Testis (tissue), 2 donors: ENCODE measurements at regions not wholly inside any gene's neighbourhood (a gene's known extent, or its start where the extent isn't known, plus 50 kb on each side); places are given as distances from the start of the nearest gene placed in this dataset.

ENCODE experiments used
- DNase-seq: peaks from one replicate; pipeline ENCODE4 v3.0.0-alpha.2; 2019
- H3K27ac ChIP-seq, 2 donors: fragments of 200-600 bp; sonication (generic); one replicate each; pipeline ENCODE4 v1.5.1; 2019
- H3K27me3 ChIP-seq: fragments of 200-600 bp; sonication (generic); one replicate; pipeline ENCODE4 v1.5.1; 2019
- H3K36me3 ChIP-seq: fragments of 200-600 bp; sonication (generic); one replicate; pipeline ENCODE4 v1.5.1; 2017; ENCODE audit warnings: low read depth; ENCODE audit errors: missing control alignments
- H3K4me1 ChIP-seq: fragments of 200-600 bp; sonication (generic); one replicate; pipeline ENCODE4 v1.5.1; 2019
- H3K4me3 ChIP-seq, 2 donors: fragments of 200-600 bp; sonication (generic); one replicate each; pipeline ENCODE4 v1.5.1; 2017 to 2019
- H3K9me3 ChIP-seq: fragments of 200-600 bp; sonication (generic); one replicate; pipeline ENCODE4 v1.5.1; 2017
- CTCF ChIP-seq, 3 experiments: fragments of 450-650 bp in 2 of 3; fragments of 200-600 bp in 1 of 3; sonication (generic) in 1 of 3; IDR thresholded peaks; one replicate each; pipeline ENCODE4 v1.5.1; 2016 to 2019; ENCODE audit warnings: antibody characterized with exemption in 3 of 3, mild to moderate bottlenecking in 2 of 3, moderate library complexity in 1 of 3
- POLR2A ChIP-seq: fragments of 450-650 bp; IDR thresholded peaks from one replicate; pipeline ENCODE4 v1.6.1; 2017; ENCODE audit warnings: antibody characterized with exemption, mild to moderate bottlenecking, moderate library complexity
- WGBS, 2 donors: methylation state at CpG; one replicate each; pipeline ENCODE4 v1.1.5; 2018; 5-methylcytosine and 5-hydroxymethylcytosine counted together
- intact Hi-C: fragments of 100-400 bp; cut with DNase I; formaldehyde crosslinking; loops from one replicate; pipeline ENCODE4 v1.15.1; 2023; ENCODE audit warnings: low total_unique reads

GRCh38 chr9:7613931-7614330 is 185.6 kb downstream of the DMAC1 start:
- Histone ChIP-seq H3K9me3 (no peaks in the 10 kb centered on the region), H3K27ac (no peak overlapping the region), H3K4me1 (no peaks in the 10 kb centered on the region), H3K27me3 (no peaks in the 10 kb centered on the region), H3K36me3 (no peaks in the 10 kb centered on the region), H3K4me3 (no peak overlapping the region)
- intact Hi-C loops: no loop called here
- TF ChIP-seq CTCF (IDR thresholded peaks at IDR 0.05) (no peak), POLR2A (no peak)
- WGBS, 2 donors: 84 to 88% methylated on average over 5 of the region's 5 CpGs
- no peak for DNase-seq

GRCh38 chr9:7608261-7608660 is 191.3 kb downstream of the DMAC1 start:
- WGBS, 2 donors: 94 to 100% methylated on average over 1 of the region's 1 CpG
- intact Hi-C loops: no loop called here

GRCh38 chr9:7607421-7607820 is 192.2 kb downstream of the DMAC1 start:
- Histone ChIP-seq H3K9me3 (no peaks in the 10 kb centered on the region), H3K36me3 (no peaks in the 10 kb centered on the region), H3K27ac (no peak overlapping the region), H3K4me1 (no peaks in the 10 kb centered on the region), H3K4me3 (no peak overlapping the region), H3K27me3 (no peaks in the 10 kb centered on the region)
- DNase-seq: no peak
- TF ChIP-seq CTCF (IDR thresholded peaks at IDR 0.05) (no peak), POLR2A (no peak)
- intact Hi-C loops: no loop called here
- WGBS, 2 donors: 28 to 66% methylated on average over 2 of the region's 2 CpGs

More at GRCh38 chr9:7608261-7608660, 191.3 kb downstream of the DMAC1 start:
- Histone ChIP-seq H3K4me1 (no peaks in the 10 kb centered on the region), H3K4me3 (no peak overlapping the region), H3K27ac (no peak overlapping the region), H3K27me3 (no peaks in the 10 kb centered on the region), H3K9me3 (no peaks in the 10 kb centered on the region), H3K36me3 (no peaks in the 10 kb centered on the region)
- TF ChIP-seq CTCF (IDR thresholded peaks at IDR 0.05): no peak
- TF ChIP-seq POLR2A: no peak
- DNase-seq: no peak

- no peak overlapping the region for H3K4me3 ChIP-seq
- H3K4me1 ChIP-seq: no peaks in the 10 kb centered on the region
- WGBS, 2 donors: 86 to 94% methylated on average over 1 of the region's 1 CpG
- no peaks in the 10 kb centered on the region for H3K9me3 ChIP-seq
- no peak for TF ChIP-seq POLR2A
- TF ChIP-seq CTCF (IDR thresholded peaks at IDR 0.05): no peak
- DNase-seq: no peak
- H3K36me3 ChIP-seq: no peaks in the 10 kb centered on the region
- H3K27me3 ChIP-seq: no peaks in the 10 kb centered on the region
- intact Hi-C loops: no loop called here
- H3K27ac ChIP-seq: no peak overlapping the region
These were observed 193.0 kb downstream of the DMAC1 start for GRCh38 chr9:7606591-7606990.

- TF ChIP-seq POLR2A (no peak), CTCF (IDR thresholded peaks at IDR 0.05) (no peak)
These were observed 197.8 kb downstream of the DMAC1 start for GRCh38 chr9:7601739-7602138.

More at GRCh38 chr9:7601739-7602138, 197.8 kb downstream of the DMAC1 start:
- 83 to 84% methylated on average over 2 of the region's 2 CpGs for WGBS, 2 donors
- no peak for DNase-seq
- Histone ChIP-seq H3K9me3 (no peaks in the 10 kb centered on the region), H3K27me3 (no peaks in the 10 kb centered on the region), H3K36me3 (no peaks in the 10 kb centered on the region), H3K4me3 (no peak overlapping the region), H3K4me1 (no peaks in the 10 kb centered on the region), H3K27ac (no peak overlapping the region)
- intact Hi-C loops: no loop called here
